ENCODE measurements at regions not wholly inside any gene's neighbourhood (a gene's known extent, or its start where the extent isn't known, plus 50 kb on each side); places are given as distances from the start of the nearest gene placed in this dataset.

- Histone ChIP-seq H3K9me3 (no peaks in the 10 kb centered on the region), H3K27ac (no peak overlapping the region), H3K36me3 (no peaks in the 10 kb centered on the region), H3K4me1 (no peaks in the 10 kb centered on the region), H3K4me3 (no peak overlapping the region), H3K27me3 (no peaks in the 10 kb centered on the region)
- DNase-seq, result no peak
- TF ChIP-seq POLR2A (IDR thresholded peaks at IDR 0.05) (no peak), CTCF (IDR thresholded peaks at IDR 0.05 in 4 of 5, conservative IDR thresholded peaks at IDR 0.05 in 1 of 5) (no peak)
- ATAC-seq, result no peak
- in situ Hi-C loops (cut with MboI; ENCODE audit: low sequenced_read_pairs in 4 of 4), result no loop called here
- intact Hi-C loops (cut with DNase I; ENCODE audit: low total_unique reads), result no loop called here
Measured at GRCh38 chr16:52624891-52625290, 77.9 kb upstream of the TOX3 start.

- intact Hi-C loops (cut with DNase I; ENCODE audit: low total_unique reads), result no loop called here
- ATAC-seq (no peak), DNase-seq (no peak)
- no peak overlapping the region for H3K27ac ChIP-seq
- no peaks in the 10 kb centered on the region for H3K36me3 ChIP-seq
- in situ Hi-C loops (cut with MboI; ENCODE audit: low sequenced_read_pairs in 4 of 4), result no loop called here
- no peak for TF ChIP-seq POLR2A (IDR thresholded peaks at IDR 0.05)
- no peak for TF ChIP-seq CTCF (IDR thresholded peaks at IDR 0.05 in 4 of 5, conservative IDR thresholded peaks at IDR 0.05 in 1 of 5)
- no peaks in the 10 kb centered on the region for H3K9me3 ChIP-seq
- no peaks in the 10 kb centered on the region for H3K4me1 ChIP-seq
- H3K4me3 ChIP-seq, result no peak overlapping the region
- no peaks in the 10 kb centered on the region for H3K27me3 ChIP-seq
Measured at GRCh38 chr16:52621651-52622050, 74.7 kb upstream of the TOX3 start.

DNA sequence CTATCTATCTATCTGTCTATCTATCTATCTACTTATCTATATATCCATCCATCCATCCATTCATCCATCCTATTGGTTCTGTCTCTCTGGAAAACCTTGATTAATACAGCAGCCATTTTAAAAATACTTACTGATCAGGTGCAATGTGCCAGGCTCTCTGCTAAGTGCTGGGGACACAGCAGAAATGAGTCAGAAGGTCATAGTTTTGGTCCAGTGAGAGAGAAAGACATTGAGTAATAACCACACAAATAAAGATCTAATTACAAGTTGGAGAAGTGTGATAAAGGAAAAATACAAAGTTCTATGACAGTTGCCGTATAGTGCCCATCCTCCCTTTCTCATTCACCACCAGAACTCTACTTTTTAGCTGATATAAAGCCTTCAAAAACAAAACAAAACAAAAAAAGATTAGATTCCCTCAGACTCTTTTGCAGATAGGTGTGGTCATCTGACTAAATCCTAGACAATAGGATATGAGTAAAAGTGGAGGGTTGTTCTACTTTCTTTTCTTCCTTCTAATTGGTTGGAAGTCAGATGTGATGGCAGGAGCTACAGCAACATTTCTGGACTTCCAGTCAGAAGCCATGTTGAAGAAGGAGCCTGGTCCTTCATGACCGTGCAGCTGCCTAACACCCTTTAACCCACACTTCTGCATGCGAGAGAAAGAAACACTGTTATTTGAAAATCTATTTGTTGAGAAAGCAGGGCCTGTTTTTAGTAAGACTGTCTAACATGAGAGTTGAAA lies 72.0 kb upstream of the TOX3 start:
- intact Hi-C loops (cut with DNase I; ENCODE audit: low total_unique reads), result no loop called here

GRCh38 chr16:52617591-52617990 lies 70.6 kb upstream of the TOX3 start:
- H3K4me1 ChIP-seq, result no peaks in the 10 kb centered on the region
- no peak overlapping the region for H3K27ac ChIP-seq
- TF ChIP-seq CTCF (IDR thresholded peaks at IDR 0.05 in 4 of 5, conservative IDR thresholded peaks at IDR 0.05 in 1 of 5), result no peak
- no peak for TF ChIP-seq POLR2A (IDR thresholded peaks at IDR 0.05)
- intact Hi-C loops (cut with DNase I; ENCODE audit: low total_unique reads), result no loop called here
- DNase-seq (no peak), ATAC-seq (no peak)
- H3K36me3 ChIP-seq, result no peaks in the 10 kb centered on the region
- H3K9me3 ChIP-seq, result no peaks in the 10 kb centered on the region
- no peak overlapping the region for H3K4me3 ChIP-seq
- in situ Hi-C loops (cut with MboI; ENCODE audit: low sequenced_read_pairs in 4 of 4), result no loop called here
- H3K27me3 ChIP-seq, result no peaks in the 10 kb centered on the region

More for the DNA sequence above, 72.0 kb upstream of the TOX3 start:
- no peaks in the 10 kb centered on the region for H3K4me1 ChIP-seq
- H3K27me3 ChIP-seq, result no peaks in the 10 kb centered on the region
- H3K36me3 ChIP-seq, result no peaks in the 10 kb centered on the region
- in situ Hi-C loops (cut with MboI; ENCODE audit: low sequenced_read_pairs in 4 of 4), result no loop called here
- H3K9me3 ChIP-seq, result no peaks in the 10 kb centered on the region
- TF ChIP-seq CTCF (IDR thresholded peaks at IDR 0.05 in 4 of 5, conservative IDR thresholded peaks at IDR 0.05 in 1 of 5) (no peak), POLR2A (IDR thresholded peaks at IDR 0.05) (no peak)
- no peak for DNase-seq
- no peak for ATAC-seq
- no peak overlapping the region for H3K27ac ChIP-seq
- H3K4me3 ChIP-seq, result no peak overlapping the region

DNA sequence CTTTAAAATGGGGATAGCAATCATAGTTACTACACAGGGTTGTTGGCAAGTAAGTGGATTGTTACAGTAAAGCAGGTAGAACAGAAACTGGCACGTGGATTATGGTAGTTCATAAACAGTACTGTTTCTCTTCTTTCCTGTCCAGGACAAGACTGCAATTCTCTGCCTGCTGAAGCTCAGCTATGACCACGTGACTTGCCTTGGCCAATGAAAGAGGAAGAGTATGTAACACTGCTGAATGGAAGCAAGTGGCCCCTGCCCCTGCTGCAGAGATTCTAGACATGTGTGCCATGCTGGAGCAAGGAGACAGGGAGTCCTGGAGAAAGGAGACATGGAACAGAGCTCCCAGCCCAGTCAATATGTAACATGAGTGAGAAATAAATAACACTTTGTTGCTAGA lies 66.6 kb upstream of the TOX3 start:
- ATAC-seq (no peak), DNase-seq (no peak)
- no peaks in the 10 kb centered on the region for H3K9me3 ChIP-seq
- in situ Hi-C loops (cut with MboI; ENCODE audit: low sequenced_read_pairs in 4 of 4) (no loop called here), intact Hi-C loops (cut with DNase I; ENCODE audit: low total_unique reads) (no loop called here)
- TF ChIP-seq POLR2A (IDR thresholded peaks at IDR 0.05) (no peak), CTCF (IDR thresholded peaks at IDR 0.05 in 4 of 5, conservative IDR thresholded peaks at IDR 0.05 in 1 of 5) (no peak)
- no peaks in the 10 kb centered on the region for H3K27me3 ChIP-seq
- H3K4me1 ChIP-seq, result no peaks in the 10 kb centered on the region
- no peaks in the 10 kb centered on the region for H3K36me3 ChIP-seq
- no peak overlapping the region for H3K27ac ChIP-seq
- no peak overlapping the region for H3K4me3 ChIP-seq
